Skin of body (tissue), 1 donor: ENCODE measurements at regions not wholly inside any gene's neighbourhood (a gene's known extent, or its start where the extent isn't known, plus 50 kb on each side); places are given as distances from the start of the nearest gene placed in this dataset.
A peak's percentile ranks its signal among the peaks of the same experiment; 100 is the strongest.
"Not testable (repeated sequence)": the region's sequence is repeated elsewhere in the genome, so short reads cannot be mapped to it uniquely, and the experiment has no call there.

Experiments used
- DNase-seq: peaks from one replicate; lab custom pipeline; 2025; lab: John Stamatoyannopoulos, UW

DNA sequence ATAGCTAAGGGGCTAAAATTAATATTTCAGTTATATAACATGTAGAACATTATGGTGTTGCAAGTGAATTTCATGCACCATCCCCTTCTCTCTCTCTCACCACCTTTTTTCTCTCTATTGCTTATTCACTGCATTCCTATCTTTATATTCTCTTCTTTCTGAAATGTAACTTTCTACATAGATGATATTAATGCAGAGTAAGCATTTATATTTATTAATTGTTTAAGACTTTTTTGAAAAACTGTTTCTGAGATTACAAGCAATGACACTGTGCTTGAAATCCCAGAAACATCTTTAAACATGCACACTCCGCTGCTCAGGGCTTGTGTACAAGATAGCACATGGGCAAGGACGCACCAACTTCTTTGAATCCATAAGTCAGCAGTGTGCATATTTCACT is 567.7 kb upstream of the SGCD start:
- no peak for DNase-seq

DNA sequence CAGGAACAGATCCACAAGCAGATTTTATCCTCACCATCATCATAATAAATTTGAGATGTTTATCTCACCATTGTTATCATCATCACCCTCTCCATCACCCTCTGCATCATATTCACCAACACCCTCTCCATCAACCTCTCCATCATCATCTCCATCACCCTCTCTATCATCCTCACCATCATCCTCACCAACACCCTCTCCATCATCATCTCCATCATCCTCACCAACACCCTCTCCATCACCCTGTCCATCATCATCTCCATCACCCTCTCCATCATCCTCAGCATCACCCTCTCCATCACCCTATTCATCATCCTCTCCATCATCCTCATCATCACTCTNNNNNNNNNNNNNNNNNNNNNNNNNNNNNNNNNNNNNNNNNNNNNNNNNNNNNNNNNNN is 567.0 kb upstream of the SGCD start:
- no peak for DNase-seq

DNA sequence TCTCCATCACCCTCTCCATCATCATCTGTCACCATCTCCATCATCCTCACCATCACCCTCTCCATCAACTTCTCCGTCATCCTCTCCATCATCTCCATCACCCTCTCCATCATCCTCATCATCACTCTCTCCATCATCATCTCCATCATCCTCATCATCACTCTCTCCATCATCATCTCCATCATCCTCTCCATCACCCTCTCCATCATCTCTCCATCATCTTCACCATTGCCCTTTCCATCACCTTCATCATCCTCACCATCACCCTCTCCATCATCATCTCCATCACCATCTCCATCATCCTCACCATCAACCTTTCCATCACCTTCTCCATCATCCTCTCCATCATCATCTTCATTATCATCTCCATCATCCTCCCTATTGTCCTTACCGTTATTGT is 565.5 kb upstream of the SGCD start:
- DNase-seq = no peak

- DNase-seq = no peak
Measured at GRCh38 chr5:155765715-155766114, 561.2 kb upstream of the SGCD start.

DNA sequence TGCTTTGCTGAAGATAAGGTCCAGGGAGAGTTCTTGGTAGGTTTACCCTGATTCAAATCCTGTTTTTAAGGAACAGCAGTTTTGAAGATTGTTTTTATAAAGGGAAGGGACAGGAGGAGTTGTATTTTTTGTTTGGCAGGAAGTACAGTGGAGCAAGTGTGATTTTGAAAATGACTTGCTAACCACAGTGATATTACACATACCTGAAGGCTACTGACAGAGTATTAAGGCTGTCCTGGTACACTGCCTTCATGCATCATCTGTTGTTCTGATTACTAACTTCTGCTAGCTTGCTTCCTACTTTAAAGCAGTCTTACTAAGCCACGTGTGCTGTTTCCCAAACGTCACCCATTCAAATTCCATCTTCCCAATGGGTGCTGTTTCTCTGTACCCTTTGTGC is 559.5 kb upstream of the SGCD start:
- DNase-seq = no peak

DNA sequence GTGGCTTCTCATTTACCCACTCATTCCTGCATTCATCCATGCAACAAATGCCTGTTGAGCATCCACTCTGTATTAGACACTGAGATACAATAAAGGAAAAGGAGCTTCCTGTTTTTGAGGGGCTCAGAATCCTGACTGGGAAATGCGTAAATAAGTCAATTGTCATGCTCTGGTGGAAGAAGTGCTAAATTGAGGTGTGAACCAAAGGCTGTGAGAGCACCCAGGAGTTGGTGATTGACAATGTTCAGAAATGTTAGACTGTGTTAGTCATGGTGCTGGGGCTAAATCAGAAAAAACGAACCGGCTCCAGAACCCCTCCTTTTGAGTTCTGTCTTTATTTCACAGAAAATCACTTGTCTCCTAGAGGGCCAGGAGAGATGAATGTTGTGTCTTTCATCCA is 558.6 kb upstream of the SGCD start:
- DNase-seq = no peak

DNA sequence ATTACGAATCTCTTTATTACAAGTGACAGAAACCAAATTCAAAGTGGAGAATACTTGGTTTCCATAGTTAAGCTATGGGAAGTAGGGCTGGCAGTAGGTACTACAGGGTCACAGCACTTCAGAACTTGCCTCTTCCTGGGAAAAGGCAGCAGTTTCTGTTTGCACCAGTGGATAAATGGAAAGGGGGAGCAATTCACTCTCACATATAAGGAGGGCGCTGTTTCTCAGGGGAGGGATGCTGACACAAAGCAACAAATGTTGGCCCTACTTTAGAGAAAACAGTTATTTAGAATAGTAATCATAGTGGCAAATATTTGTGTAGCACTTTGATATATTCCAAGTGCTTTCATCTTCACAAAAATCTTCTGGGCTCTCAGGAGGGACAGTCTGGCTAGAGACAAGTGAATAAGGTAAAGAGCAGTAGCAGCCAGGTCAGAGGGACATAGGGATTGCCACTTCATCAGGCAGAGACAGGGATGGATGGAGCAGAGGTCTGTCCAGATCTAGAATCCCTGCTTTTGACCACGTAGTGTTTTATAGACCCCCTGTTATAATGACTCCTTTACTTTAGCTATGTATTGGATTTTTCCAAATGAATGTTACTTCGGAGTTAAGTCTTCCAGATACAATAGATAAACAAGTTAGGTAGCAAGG is 554.8 kb upstream of the SGCD start:
- DNase-seq = no peak

GRCh38 chr5:155773680-155774079 is 553.3 kb upstream of the SGCD start:
- no peak for DNase-seq

GRCh38 chr5:155780260-155780659 is 546.7 kb upstream of the SGCD start:
- no peak for DNase-seq

- DNase-seq = no peak
Measured at GRCh38 chr5:155783246-155783645, 543.7 kb upstream of the SGCD start.

GRCh38 chr5:155783791-155784190 is 543.2 kb upstream of the SGCD start:
- DNase-seq = no peak

- DNase-seq = no peak
Measured at GRCh38 chr5:155786108-155786507, 540.9 kb upstream of the SGCD start.

- DNase-seq = no peak
Measured at GRCh38 chr5:155792873-155793272, 534.1 kb upstream of the SGCD start.

DNA sequence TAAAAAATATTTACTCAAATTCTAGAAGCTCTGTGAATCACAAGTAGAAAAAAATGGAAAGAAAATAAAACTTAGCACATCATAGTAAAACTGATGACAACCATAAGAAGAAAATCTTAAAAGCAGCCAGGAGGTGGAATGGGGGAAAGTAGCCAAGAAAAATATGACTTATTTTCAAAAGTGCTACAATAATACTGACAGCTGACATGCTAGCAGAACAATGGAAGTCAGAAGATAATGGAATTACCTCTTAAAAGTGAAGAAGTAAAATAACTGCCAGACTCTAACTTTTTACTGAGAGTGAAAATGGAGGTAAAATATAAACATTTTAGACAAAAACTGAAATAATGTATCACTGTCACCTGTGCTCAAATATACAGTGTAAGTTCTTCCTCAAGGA is 532.2 kb upstream of the SGCD start:
- no peak for DNase-seq

DNA sequence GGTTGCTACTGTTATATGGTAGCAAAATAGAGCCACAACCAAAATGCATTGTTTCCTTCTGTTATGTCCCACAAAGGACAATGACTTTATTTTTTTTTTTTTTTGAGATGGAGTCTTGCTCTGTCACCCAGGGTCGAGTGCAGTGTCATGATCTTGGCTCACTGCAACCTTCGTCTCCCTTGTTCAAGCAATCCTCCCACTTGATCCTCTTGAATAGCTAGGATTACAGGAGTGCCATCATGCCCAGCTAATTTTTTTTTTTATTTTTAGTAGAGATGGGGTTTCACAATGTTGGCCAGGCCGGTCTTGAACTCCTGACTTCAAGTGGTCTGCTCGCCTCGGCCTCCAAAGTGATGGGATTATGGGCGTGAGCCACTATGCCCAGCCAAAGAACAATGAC is 527.7 kb upstream of the SGCD start:
- no peak for DNase-seq

DNA sequence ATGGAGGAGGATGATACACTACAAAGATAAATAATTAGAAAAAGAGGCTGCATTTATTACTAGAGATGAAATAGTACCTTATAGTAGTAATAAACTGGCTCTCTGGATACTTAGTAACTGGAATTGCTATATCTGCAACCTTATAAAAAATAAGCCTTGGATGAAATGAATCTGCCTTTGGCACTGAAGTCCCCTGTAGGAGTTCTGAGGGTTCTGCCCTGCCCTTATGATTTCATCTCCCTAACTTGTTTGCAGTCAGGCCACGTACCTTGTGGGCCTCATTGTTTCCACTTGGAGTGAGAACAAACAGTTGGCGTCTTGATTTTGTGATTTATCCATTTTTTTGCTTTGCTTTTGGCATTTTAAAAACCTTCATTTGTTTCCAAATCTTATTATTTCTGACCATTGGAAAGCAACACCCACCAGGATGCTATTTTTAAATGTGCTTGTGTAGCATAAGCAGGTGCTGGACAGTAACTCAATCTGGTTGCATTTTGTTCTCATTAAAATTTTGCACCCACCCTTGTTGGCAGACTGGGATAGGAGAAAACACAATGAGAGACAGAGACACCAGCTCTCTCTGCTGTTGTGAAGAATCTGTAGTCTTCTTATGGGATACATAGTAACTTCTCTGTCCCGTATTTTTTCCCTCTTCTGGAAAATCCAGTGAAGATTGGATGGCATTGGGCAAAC is 518.9 kb upstream of the SGCD start:
- DNase-seq = no peak

DNA sequence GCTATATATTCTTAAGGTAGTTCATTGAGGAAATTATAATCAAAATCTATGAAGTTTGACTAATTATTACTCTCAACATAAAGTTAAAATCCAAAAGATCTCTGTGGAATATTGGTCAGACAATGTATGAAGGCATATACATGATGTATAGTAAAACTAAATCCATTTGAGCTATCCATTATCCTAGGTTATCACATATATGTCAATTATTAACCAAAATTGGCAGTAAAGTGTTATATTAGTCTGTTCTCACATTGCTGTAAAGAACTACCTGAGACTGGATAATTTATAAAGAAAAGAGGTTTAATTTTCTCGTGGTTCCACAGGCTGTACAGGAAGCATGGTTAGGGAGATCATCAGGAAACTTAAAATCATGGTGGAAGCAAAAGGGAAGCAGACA is 511.7 kb upstream of the SGCD start:
- DNase-seq = no peak

GRCh38 chr5:155822177-155822576 is 504.8 kb upstream of the SGCD start:
- DNase-seq = no peak

- DNase-seq = no peak
Measured at GRCh38 chr5:155826611-155827507, 500.1 kb upstream of the SGCD start.

GRCh38 chr5:155827508-155827815 is 499.5 kb upstream of the SGCD start:
- not testable (repeated sequence) for DNase-seq

DNA sequence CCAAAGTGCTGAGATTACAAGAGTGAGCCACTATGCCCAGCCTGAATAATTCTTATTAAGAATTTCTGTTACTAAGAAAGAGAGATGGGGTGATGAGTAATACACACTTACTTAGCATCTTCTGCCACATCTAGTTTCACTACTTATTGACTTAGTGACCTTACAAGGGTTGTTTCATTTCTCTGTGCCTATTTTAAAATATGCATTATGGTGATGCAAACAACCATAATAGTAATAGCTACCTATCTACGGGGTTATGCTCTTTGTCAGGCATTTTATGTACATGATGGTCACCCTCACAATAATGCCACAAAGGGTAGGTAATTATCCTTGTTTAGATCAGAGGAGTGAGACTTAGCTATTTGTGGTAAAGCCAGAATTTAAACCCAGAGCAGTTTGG is 499.0 kb upstream of the SGCD start:
- no peak for DNase-seq

DNA sequence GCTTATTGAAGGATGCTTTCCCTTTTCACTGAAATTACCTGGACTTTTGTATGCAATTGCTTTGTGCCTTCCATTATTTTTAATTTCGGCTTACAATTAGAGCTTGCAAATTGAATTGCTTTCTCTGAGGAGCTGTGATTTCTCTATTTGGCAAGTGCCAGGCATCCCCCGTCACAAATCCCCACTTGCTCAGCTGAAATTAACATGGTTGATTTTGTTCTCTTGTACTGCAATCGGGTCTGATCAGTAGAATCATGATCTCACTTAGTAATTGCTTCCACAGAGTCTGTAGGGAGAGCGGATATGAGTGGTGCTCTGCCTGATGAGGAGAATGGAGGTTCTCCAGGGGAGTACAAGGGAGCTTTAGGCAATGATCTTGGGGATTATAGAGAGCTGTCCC is 495.5 kb upstream of the SGCD start:
- DNase-seq = no peak

DNA sequence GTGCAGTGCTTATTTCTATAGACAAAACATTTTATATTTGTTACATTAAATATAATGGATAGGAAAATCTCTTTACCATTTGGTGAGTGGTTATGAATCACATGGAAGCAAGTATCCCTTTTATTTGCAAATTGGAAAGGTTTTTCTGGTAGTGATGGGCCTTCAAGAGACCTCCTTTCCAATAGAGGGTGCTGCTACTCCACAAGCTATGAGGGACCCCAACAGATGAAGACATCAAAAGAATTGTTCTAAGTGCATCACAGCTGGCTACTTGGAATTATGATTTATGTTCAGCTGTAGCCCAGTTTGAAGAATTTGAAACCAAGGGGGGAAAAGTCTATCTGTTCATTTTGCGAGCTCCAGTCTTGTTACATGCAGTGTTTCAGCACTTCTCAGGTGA is 493.7 kb upstream of the SGCD start:
- DNase-seq = peak; percentile 3
